Loucy (cell line): ENCODE measurements at regions not wholly inside any gene's neighbourhood (a gene's known extent, or its start where the extent isn't known, plus 50 kb on each side); places are given as distances from the start of the nearest gene placed in this dataset.

ENCODE experiments used
- EZH2phosphoT487 ChIP-seq: fragments of 200-600 bp; IDR thresholded peaks from 2 replicates; pipeline ENCODE4 v1.6.1; 2018; ENCODE audit warnings: antibody characterized with exemption, mild to moderate bottlenecking, moderate library complexity, borderline replicate concordance
- TF ChIP-seq, protein P1 (sequence below): fragments of 200-600 bp; sonication (generic); conservative IDR thresholded peaks from 2 replicates; pipeline ENCODE4 v1.5.1; 2014; ENCODE audit warnings: mild to moderate bottlenecking, antibody characterized with exemption, low read length

DNA sequence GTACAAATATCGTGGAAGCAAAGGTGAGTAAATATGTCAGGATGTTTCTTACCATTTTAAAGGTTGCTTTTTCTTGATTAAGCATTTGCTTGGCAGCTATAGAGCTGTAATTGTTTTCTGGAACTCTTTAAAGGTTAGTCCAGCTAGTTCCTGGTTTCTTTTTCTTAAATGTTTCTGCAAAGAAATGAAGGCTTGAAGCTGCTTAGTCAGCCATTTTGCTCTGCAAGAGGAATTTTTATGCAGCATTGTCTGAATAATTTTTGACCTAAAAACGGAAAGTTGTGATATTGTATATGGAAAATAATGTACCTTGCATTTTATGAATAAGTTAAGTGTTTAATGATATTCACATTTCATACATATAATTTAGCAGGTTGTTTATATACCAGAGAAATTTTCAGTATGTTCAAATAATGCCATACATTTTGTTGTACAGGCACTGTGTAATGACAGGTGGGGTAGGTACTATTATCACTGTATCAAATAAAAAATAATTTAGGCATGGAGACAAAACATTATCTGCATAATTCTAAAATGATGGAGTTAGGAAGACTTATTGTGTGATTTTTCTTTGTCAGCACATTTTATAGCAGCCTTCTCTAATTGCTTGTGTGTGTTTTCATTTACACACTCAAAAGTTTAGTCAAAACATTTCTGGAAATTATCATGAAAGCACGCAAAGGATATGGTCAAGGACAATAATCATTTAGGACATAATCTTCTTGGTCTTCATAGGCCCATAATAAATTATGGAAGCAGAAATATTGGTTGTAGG is 624.4 kb downstream of the NCAM2 start:
- TF ChIP-seq, protein P1, sequence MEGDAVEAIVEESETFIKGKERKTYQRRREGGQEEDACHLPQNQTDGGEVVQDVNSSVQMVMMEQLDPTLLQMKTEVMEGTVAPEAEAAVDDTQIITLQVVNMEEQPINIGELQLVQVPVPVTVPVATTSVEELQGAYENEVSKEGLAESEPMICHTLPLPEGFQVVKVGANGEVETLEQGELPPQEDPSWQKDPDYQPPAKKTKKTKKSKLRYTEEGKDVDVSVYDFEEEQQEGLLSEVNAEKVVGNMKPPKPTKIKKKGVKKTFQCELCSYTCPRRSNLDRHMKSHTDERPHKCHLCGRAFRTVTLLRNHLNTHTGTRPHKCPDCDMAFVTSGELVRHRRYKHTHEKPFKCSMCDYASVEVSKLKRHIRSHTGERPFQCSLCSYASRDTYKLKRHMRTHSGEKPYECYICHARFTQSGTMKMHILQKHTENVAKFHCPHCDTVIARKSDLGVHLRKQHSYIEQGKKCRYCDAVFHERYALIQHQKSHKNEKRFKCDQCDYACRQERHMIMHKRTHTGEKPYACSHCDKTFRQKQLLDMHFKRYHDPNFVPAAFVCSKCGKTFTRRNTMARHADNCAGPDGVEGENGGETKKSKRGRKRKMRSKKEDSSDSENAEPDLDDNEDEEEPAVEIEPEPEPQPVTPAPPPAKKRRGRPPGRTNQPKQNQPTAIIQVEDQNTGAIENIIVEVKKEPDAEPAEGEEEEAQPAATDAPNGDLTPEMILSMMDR, result no peak
- TF ChIP-seq EZH2phosphoT487, result no peak
